Posterior vena cava (tissue), 2 donors: ENCODE measurements at regions not wholly inside any gene's neighbourhood (a gene's known extent, or its start where the extent isn't known, plus 50 kb on each side); places are given as distances from the start of the nearest gene placed in this dataset.

ENCODE experiments used
- DNase-seq: peaks from one replicate; pipeline ENCODE4 v3.0.0-alpha.2; 2020; ENCODE audit warnings: low spot score
- intact Hi-C, 2 donors: fragments of 100-400 bp; cut with DNase I; formaldehyde crosslinking; loops; one replicate each; pipeline versions ENCODE4 v1.14.1 to v1.14.2; 2022 to 2023
- donor health status: DM: yes; HTN: yes; CAD: no.
- donor health status: DM: yes; HTN: yes; CAD: no.

GRCh38 chr18:78928076-78928475 lies 51.5 kb upstream of the SALL3 start:
- intact Hi-C loops = no loop called here

GRCh38 chr18:78929516-78929915 lies 50.1 kb upstream of the SALL3 start:
- intact Hi-C loops = no loop called here
- no peak for DNase-seq

More at GRCh38 chr18:78928076-78928475, 51.5 kb upstream of the SALL3 start:
- no peak for DNase-seq
